Activated CD4-positive, CD25-positive, alpha-beta regulatory T cell treated with anti-CD3 and anti-CD28 coated beads, Interleukin-2, amount 50 U/mL, for 72 hours (primary cell): ENCODE measurements at regions not wholly inside any gene's neighbourhood (a gene's known extent, or its start where the extent isn't known, plus 50 kb on each side); places are given as distances from the start of the nearest gene placed in this dataset.
"Not testable (repeated sequence)": the region's sequence is repeated elsewhere in the genome, so short reads cannot be mapped to it uniquely, and the experiment has no call there.

Experiments
- DNase-seq: peaks from one replicate; pipeline ENCODE4 v3.0.0; 2021

DNA sequence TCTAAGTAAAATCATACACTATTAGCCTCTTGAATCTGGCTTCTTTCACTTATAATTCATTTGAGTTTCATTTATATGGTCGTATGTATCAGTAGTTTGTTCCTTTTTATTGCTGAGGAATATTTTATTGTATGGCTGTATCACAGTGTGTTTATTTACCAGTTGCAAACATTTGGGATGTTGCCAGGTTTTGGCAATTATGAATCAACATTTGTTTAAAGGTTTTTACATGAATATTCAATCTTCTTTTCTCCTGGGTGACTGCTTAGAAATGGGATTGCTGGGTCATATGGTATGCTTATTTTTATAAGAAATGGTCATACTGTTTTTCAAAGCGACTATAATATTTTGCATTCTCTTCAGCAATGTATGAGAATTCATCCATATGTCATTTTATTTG, 107.9 kb downstream of the PMAIP1 start:
- no peak for DNase-seq

DNA sequence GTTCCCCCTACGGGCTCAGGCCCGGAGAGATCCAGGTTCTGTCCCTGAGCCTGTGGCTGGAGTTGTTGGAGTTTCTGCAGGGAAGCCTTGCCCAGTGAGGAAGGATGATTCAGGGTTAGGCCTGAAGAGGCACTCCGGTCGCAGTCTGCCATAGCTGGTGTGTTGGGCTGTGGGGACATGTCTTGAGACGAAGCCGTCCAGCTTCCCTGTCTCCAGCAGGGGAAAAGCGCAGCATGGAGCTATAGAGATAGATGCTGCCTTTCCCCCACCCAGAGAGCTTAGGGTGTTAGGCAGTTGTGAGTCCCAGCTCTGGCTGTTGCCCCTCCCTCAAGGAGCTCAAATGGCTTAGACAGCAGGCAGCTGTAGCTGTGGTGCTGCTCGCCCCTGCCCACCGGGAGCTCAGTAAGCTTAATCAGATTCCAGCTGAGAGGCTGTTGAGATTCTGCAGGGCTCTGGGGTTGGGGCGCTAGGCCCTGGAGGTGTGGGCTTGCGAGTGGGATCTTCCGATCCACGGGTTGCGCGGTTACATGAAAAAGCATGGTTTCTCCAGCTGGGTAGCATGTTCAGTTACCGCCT, 103.9 kb downstream of the PMAIP1 start:
- DNase-seq = no peak

DNA sequence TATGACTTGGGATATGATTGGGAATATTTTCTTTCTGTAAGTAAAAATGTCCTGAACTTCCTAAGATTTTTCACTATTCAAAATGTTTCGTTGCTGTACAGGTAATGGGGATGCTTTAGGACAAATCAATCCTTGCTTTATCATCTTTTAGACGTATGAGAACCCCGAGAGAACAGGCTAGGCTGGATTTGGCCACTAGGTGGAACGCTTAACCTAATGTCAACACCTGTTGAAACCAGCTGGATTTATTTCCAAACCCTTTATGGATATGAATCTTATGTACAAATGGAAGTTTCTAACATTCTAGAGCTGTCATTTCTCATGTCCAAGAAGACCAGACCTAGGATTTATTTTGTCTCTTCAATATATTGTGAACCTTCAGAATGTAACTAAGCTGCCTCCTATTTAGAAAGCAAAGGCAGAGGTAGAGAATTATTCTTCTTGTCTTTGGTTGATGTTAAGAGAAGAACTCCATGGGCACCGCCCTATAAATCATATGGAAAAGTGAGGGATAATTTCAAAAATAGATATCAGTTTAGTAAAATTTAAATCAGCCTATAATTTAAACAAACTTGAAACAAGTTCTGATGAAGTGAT, 96.7 kb downstream of the PMAIP1 start:
- no peak for DNase-seq

DNA sequence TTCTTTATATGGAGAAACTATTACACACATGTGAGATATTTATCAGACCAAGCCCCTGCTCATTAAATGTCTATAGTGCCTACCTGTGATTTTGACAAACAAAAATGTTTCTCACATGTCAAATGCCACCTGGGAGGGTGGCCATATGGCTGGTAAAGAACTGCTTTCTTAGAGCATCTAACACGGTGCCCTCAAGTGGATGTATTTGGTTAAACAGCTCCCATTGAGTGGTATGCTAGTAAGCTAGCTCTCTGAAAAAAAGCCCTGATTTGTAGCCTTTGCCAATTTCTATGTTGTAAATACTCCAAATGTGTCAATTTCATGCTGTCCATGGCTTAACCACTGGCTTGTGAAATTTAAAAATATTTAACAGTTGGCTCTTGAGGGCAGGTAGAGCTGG, 94.6 kb downstream of the PMAIP1 start:
- no peak for DNase-seq

DNA sequence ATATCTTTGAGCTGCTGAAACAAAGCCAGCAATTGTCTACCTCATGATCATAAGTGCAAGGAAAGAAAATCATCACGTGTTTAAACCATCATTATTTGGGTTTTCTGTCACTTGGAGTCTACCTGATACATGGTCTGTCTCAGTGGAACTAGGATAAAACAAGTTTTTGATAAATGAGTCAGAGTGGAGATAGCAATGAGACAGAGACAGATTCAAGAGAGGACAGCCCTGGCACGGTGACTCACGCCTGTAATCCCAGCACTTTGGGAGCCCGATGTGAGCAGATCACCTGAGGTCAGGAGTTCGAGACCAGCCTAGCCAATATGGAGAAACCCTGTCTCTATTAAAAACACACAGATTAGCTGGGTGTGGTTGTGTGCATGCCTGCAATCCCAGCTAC, 93.8 kb downstream of the PMAIP1 start:
- DNase-seq = no peak

DNA sequence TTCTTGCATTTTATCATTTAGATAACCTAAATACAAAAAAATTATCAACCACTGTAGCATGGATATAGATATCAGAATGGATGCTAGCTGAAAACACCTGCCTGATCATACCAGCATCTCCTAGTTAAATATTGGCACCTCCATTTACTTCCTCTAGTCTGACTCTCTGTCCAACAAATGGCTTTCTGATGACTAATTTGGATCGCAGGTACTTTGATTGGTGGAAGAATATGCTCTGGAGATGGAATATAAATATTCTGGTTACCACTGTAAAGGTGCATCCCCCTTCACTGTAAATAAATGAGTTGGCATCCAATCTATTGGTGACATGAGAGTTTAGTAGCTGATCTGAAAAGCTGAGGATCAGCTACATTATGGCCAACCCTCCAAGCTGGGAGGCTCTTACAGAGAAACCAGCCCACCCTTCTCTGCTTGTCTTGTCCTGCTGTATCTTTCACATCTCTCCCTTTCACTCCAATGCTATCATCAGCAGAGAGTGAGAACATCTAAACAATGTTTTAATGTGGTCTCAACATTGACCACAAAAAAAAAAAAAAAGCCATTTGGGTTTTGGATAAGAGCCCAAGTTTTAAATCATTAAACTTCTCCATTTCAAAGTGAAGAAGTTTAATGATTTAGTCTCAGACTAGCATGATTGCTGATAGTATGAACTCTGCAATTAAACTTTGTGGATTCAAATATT, 90.5 kb downstream of the PMAIP1 start:
- no peak for DNase-seq

DNA sequence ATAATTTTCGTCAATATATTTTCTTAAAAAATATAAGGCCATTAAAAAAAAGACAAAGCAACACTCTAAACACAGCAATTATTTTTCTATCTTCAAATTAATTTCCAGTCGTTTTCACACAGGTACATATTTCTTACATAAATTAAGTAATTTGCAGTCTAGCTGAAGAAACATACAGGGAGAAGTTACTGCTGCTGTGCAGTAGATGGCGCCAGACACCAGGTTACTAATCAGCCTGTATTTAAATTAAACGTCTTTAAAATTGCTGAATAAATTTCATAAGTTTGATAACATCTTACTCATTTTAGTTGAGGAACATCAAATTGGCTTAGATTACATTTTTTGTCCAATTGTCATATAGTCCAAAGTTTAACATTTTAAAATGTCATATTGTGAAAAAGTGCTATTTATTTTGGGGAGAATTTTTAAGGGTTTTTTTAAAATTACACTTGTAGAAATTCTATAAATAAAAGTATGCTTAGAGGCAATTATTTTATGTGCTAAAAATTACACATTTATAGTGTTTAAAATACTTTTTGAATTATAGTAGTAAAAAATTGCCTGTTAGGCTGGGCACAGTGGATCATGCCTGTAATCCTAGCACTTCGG, 88.4 kb downstream of the PMAIP1 start:
- DNase-seq = peak; percentile 53

DNA sequence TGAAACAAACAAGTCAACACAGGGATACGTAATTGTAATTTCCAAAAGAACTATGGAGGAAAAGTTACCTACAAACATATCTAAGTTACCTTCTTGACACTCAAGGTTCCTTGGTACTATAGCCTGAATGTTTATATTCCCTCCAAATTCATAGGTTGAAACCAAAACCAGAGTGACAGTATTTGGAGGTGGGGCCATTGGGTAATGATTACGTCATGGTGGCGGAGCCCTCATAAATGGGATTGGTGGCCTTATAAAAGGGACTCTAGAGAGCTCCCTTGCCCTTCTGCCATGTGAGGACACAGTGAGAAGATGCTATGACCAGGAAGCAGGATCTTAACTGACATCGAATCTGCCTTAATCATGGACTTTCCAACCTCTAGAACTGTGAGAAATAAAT, 87.3 kb downstream of the PMAIP1 start:
- no peak for DNase-seq

DNA sequence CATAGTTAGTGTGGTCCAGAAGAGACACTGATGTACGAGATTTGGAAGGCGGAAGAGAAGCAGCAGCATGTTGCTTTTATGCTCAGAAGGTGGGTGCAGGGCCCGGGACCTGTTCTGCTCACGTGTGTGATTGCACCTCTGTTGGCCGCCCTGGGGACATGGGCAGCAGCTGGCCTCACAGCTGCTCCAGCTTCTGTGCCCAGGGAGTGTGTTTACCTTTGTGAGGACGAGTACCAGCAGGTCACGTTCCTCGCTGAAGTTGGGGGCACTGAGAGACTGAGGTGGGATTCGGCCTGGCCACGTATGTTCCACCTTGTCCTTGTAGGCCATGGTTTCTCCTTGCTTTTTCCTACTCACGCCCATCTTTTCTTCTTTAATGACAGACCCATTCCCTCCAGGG, 86.3 kb downstream of the PMAIP1 start:
- no peak for DNase-seq

DNA sequence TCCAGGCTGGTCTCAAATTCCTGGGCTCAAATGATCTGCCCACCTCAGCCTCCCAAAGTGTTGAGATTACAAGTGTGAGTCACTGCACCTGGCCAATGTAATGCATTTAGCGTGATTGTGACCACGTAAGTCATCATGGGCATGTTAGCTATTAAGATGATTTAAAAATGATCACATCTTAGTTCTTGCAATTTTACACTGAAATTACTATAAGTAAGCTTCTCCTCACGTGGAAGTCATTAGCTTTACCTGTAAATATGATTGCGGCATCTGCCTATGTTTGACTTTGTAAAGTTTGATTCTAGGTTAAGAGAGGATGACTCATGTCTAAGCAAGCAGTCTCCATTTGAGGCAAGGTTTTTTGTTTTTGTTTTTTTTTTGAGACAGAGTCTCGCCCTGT, 85.5 kb downstream of the PMAIP1 start:
- DNase-seq = no peak

DNA sequence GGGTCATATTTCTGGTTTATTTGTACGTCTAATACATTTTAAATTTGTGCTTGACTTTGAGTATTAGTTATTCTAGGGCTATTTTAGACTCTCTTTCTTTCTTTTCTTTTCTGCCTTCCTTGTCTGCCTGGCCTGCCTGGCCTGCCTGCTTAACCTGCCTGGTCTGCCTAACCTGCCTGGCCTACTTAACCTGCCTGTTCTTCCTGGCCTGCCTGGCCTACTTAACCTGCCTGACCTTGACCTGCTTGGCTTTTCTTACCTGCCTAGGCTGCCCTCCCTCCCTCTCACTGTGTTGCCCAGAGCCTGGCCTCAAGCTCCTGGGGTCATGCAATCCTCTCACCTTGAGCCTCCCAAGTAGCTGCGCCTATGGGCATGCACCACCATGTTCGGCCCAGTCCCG, 83.7 kb downstream of the PMAIP1 start:
- DNase-seq = no peak

DNA sequence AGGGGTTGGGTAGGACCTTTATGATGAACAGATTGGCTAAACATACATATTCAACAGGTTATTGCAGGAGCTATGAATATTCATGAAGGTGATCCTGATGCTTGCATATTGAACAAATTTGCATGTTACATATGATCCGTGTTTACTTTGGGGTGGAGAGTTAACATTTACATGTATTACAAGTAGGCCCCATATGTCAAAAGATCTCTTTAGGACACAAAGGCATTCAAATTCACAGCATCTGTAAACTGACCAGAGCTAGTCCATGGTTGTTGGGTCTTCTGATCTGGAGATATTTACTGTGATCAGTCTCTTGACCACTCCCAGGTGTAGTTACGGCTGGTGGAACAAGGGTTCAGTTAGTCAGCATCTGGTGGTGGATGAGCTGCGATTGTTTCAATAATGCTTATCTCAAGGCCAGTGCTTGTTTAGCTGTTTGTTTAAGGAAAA, 80.4 kb downstream of the PMAIP1 start:
- DNase-seq = no peak

DNA sequence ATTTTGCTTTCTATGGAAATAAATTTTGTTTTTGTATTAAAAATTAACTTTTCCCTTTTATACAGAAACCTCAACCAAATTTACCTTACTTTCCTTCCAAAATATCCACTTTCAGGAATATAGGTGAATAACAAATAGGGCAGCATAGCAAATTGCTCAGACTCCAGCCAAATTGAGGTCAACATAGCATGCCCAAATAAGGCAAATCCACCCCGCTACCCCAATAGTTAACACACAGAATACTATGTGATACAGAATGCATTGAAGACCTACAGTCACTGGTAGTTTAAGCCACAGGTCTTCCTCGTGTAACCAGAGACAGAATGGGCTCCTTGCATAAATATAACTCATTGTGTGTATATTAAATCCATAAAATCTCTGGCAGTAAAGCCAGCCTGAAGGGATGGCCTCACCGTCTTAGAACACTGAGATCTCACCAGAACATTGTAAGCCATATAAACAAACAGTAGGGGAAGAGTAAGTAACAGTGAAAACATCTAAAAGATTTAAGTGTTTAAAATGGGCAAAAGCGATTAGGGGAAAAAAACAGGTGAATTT, 72.2 kb downstream of the PMAIP1 start:
- no peak for DNase-seq

DNA sequence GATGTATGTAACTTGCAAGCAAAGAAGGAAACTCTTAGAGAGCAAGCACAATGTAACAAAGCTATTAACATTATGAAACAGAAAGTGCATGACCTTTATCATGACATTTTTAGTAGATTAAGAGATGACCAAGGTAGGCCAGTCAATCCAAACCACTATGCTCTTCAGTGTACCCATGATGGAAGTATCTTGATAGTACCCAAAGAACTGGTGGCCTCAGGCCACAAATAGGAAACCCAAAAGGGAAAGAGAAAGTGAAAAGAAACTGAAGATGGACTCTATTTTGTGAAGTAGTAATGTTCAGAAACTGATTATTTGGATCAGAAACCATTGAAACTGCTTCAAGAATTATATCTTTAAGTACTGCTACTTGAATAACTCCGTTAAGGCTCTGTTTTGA, 71.3 kb downstream of the PMAIP1 start:
- not testable (repeated sequence) for DNase-seq

DNA sequence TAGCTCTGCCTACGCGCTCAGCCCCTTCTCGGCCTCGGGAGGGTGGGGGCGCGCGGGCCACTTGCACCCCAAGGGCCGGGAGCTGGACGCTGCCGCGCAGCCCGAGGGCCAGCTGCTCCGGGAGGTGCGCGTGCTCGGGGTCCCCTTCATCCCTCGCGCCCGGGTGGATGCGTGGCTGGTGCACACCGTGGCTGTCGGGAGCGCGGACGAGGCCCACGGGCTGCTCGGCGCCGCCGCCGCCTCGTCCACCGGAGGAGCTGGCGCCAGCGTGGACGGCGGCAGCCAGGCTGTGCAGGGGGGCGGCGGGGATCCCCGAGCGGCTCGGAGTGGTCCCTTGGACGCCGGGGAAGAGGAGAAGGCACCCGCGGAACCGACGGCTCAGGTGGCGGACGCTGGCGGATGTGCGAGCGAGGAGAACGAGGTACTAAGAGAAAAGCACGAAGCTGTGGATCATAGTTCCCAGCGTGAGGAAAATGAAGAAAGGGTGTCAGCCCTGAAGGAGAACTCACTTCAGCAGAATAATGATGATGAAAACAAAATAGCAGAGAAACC, 69.8 kb downstream of the PMAIP1 start:
- not testable (repeated sequence) for DNase-seq

DNA sequence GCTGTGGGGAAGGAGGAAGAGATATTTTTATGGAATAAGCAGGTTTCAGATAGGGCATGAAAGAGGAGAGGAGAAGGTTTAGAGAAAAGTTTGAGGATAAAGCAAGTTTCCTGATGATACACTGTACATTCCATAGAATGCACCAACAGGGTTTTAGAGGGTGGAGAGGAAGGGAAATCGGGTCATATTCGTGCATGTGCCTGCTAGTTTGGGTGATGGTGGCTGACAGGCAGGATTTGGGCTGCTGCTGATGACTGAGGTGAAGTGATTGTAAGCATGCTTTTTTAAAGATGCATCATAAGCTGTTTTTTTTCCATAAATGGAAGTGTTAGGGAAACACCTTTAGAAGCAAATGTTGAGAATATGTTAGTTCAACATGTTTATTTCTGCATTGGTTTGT, 68.8 kb downstream of the PMAIP1 start:
- no peak for DNase-seq

DNA sequence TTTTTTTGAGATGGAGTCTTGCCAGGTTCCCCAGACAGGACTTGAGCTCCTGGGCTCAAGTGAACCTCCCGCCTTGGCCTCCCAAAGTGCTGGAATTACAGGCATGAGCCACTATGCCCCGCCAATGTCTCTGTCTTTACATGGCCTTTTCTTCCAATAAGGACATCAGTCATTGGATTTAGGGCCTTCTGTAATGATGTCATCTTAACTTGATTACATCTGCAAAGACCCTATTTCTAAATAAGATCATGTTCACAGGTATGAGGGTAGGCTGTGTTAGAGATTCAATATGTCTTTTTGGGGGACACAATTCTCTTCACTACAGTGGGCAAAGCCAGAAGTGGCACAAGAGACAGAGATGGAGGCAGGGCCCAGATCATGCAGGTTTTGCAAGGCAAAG, 68.1 kb downstream of the PMAIP1 start:
- no peak for DNase-seq

DNA sequence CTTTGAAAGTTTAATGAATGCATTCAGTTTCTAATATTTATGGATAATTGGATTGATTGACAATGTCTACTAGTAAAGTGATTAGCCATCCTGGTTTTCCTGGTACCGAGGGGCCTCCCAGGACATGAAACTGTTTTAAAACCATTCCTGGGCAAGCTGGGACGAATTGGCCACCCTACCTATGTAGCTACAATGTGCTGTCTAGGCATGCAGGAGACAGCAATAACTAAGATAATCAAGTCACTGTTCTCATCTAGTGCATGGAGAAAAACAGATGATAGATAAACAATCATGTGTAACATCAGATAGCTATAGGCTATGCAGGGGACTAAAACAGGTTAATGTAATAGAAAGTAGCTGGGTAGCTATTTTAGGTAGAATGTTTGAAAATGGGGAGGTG, 67.1 kb downstream of the PMAIP1 start:
- DNase-seq = no peak

DNA sequence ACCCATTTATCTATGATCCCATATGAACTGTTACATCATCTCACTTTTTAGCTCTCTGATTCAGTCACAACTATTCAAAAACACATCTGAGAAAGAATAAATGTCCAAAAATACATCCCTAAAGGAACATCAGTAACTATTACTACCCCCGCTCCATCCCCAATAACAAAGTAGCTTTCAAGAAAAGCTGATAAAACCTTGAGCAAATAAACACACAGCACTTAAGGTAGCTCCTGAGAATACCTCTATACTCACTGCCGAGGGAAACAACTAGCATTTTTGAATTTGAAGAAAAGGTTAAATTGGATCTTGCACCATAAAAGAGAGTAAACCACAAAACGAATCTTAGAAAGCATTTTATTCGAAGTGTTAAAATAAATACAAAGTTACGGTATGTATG, 63.4 kb downstream of the PMAIP1 start:
- no peak for DNase-seq

DNA sequence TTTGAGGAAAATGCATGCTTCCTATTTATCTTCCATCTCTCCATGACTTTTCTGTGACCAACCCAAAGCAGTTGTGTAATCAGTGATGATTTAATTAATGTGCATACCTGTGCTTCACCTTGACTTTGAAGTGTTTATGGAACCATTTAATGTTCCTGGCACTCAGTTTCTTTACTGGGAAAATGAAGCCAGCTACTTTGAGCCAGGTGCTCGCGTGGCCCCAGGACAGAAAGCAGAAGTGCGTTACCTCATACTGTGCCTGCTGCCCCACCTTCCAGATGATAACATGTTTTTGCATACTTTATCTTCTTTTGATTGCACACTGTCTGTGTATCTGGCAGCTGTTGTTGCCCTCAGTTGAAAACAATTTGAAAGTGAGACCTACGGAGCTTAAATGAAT, 61.3 kb downstream of the PMAIP1 start:
- no peak for DNase-seq

DNA sequence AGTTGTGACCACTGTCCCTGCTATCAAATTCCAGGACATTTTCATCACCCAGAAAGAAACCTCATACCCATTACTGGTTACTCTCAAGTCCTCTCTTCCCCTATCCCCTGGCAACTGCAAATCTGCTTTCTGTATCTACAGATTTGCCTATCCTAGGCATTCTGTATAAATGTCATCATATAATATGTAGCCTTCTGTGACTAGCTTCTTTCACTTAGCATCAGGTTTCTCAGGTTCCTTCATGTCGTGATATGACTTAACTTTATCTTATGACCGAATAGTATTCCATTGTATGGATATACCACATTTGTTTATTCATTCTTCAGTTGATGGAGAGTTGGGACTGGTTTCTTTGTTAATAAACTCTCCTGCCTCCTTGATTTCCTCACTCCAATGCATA, 60.5 kb downstream of the PMAIP1 start:
- no peak for DNase-seq

DNA sequence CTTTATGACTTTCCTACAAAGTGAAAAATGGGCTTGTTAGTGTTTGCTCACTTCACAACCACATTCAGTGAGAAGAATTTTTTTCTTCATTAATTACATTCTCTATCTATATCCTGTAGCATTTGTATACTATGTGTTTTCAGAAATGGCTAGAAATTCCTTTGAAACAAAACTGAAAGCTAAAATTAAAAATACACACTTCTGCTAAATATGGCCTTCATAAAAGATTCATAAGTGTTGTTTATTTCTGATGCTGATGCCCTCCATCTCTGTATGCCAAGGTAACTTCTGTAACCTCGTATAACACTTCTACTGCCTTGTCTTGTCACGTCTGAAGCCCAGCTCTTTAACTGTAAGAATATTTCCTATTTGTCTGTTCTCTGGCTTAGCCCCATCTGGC, 59.8 kb downstream of the PMAIP1 start:
- DNase-seq = no peak

DNA sequence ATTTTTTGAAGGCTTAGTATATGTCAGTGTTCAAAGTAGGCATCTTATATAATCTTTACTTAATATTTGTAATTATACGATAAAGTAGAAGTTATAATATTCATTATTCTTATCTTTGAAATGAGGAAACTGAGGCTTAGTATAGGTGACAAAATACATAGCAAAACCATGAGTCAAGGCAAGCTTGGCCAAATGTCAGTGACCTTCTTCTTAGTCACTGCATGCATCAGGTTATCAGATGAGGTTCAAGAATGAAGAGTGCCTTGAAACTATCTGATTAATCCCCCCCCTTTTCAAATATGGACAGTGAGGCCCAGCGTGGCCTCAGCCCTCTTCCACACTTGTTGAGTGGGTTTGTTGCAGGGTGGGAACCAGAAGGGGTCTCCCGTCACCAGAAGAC, 59.3 kb downstream of the PMAIP1 start:
- no peak for DNase-seq

DNA sequence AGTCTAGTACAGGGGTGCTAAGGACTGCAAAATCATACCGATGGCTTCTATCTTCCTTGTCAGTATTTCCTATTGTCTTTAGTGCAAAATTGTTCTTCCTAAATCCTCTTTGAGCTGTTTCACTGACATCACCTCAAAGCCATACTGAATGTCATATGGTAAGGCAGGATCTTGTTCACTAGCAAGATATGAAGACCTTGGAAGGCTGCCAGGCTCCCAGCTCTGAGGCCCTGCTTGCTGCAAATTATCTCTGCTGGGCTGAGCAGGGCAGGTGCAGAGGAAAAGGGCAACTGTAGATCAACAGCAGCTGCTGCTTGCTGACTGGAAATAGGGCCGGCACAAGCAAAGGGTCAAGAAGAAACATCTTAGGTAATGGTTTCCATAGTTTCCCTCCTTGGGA, 58.2 kb downstream of the PMAIP1 start:
- DNase-seq = no peak
